SK-N-SH treated with all-trans-retinoic acid at 6 μM for 48 hours (cell line): ENCODE measurements at regions not wholly inside any gene's neighbourhood (a gene's known extent, or its start where the extent isn't known, plus 50 kb on each side); places are given as distances from the start of the nearest gene placed in this dataset.
"Not testable (repeated sequence)": the region's sequence is repeated elsewhere in the genome, so short reads cannot be mapped to it uniquely, and the experiment has no call there.

Experiments
- ATAC-seq: fragments of 200-7000 bp; cut with Tn5 transposase; 3 replicates; pipeline ENCODE4 v1.9.1; 2020; ENCODE audit warnings: mild to moderate bottlenecking, moderate library complexity
- ARNTL ChIP-seq: fragments of 450-650 bp; formaldehyde crosslinking; IDR thresholded peaks from 2 replicates; pipeline ENCODE4 v1.5.0; 2020; ENCODE audit warnings: low read depth, mild to moderate bottlenecking, moderate library complexity, borderline replicate concordance
- BACH2 ChIP-seq: fragments of 250-450 bp; sonication (Bioruptor Pico); IDR thresholded peaks from 2 replicates; pipeline ENCODE4 v1.9.0; 2021; ENCODE audit warnings: mild to moderate bottlenecking, borderline replicate concordance
- CSDC2 ChIP-seq: fragments of 250-450 bp; sonication (Bioruptor Pico); IDR thresholded peaks from 2 replicates; pipeline ENCODE4 v1.5.0; 2020; ENCODE audit warnings: mild to moderate bottlenecking, moderate library complexity
- ESRRG ChIP-seq: fragments of 250-450 bp; sonication (Bioruptor Pico); IDR thresholded peaks from 2 replicates; pipeline ENCODE4 v1.6.1; 2021; ENCODE audit warnings: mild to moderate bottlenecking
- GLIS3 ChIP-seq: fragments of 250-450 bp; sonication (Bioruptor Pico); IDR thresholded peaks from 2 replicates; pipeline ENCODE4 v1.5.0; 2020; ENCODE audit warnings: mild to moderate bottlenecking, moderate library complexity
- ISL1 ChIP-seq: fragments of 250-450 bp; sonication (Bioruptor Pico); IDR thresholded peaks from 2 replicates; pipeline ENCODE4 v2.1.2; 2022; ENCODE audit warnings: mild to moderate bottlenecking, moderate library complexity
- OSR1 ChIP-seq: fragments of 250-450 bp; sonication (Bioruptor Pico); IDR thresholded peaks from 2 replicates; pipeline ENCODE4 v1.8.0; 2022; ENCODE audit warnings: moderate library complexity, mild to moderate bottlenecking, inconsistent platforms
- PPARA ChIP-seq: fragments of 250-450 bp; sonication (Bioruptor Pico); IDR thresholded peaks from 2 replicates; pipeline ENCODE4 v1.5.0; 2020; ENCODE audit warnings: mild to moderate bottlenecking, borderline replicate concordance
- RARB ChIP-seq: fragments of 250-450 bp; sonication (Bioruptor Pico); IDR thresholded peaks from 2 replicates; pipeline ENCODE4 v1.8.0; 2021; ENCODE audit warnings: mild to moderate bottlenecking, moderate library complexity
- TCF4 ChIP-seq: fragments of 250-450 bp; sonication (Bioruptor Pico); IDR thresholded peaks from 2 replicates; pipeline ENCODE4 v1.8.0; 2021; ENCODE audit warnings: mild to moderate bottlenecking, moderate library complexity, borderline replicate concordance
- TOX ChIP-seq: fragments of 250-450 bp; sonication (Bioruptor Pico); IDR thresholded peaks from 2 replicates; pipeline ENCODE4 v1.8.0; 2021; ENCODE audit warnings: mild to moderate bottlenecking, moderate library complexity, borderline replicate concordance
- ZC3H10 ChIP-seq: fragments of 250-450 bp; sonication (Bioruptor Pico); IDR thresholded peaks from 2 replicates; pipeline ENCODE4 v1.5.1; 2021; ENCODE audit warnings: mild to moderate bottlenecking, moderate library complexity
- ZFP3 ChIP-seq: fragments of 250-450 bp; sonication (Bioruptor Pico); IDR thresholded peaks from 2 replicates; pipeline ENCODE4 v1.5.0; 2020; ENCODE audit warnings: mild to moderate bottlenecking, moderate library complexity
- ZFP30 ChIP-seq: fragments of 450-650 bp; formaldehyde crosslinking; IDR thresholded peaks from 2 replicates; pipeline ENCODE4 v1.5.0; 2022; ENCODE audit warnings: mild to moderate bottlenecking, moderate library complexity
- ZNF565 ChIP-seq: fragments of 450-650 bp; formaldehyde crosslinking; conservative IDR thresholded peaks from 2 replicates; pipeline ENCODE4 v1.5.0; 2020; ENCODE audit warnings: low read depth, mild to moderate bottlenecking, moderate library complexity
- ZNF70 ChIP-seq: fragments of 450-650 bp; formaldehyde crosslinking; IDR thresholded peaks from 2 replicates; pipeline ENCODE4 v1.5.0; 2020; ENCODE audit warnings: mild to moderate bottlenecking, moderate library complexity
- ZNF8 ChIP-seq: fragments of 450-650 bp; formaldehyde crosslinking; IDR thresholded peaks from 2 replicates; pipeline ENCODE4 v1.5.0; 2020; ENCODE audit warnings: mild to moderate bottlenecking, moderate library complexity
- TF ChIP-seq, protein P1 (sequence below): fragments of 250-450 bp; sonication (Bioruptor Pico); IDR thresholded peaks from 2 replicates; pipeline ENCODE4 v1.8.0; 2020; ENCODE audit warnings: mild to moderate bottlenecking, moderate library complexity, borderline replicate concordance
- TF ChIP-seq, protein P2 (sequence below): fragments of 250-450 bp; sonication (Bioruptor Pico); IDR thresholded peaks from 2 replicates; pipeline ENCODE4 v1.5.0; 2020; ENCODE audit warnings: mild to moderate bottlenecking, moderate library complexity
- TF ChIP-seq, protein P3 (sequence below): fragments of 250-450 bp; sonication (Bioruptor Pico); IDR thresholded peaks from 2 replicates; pipeline ENCODE4 v1.8.0; 2021; ENCODE audit warnings: low read depth, mild to moderate bottlenecking, moderate library complexity, borderline replicate concordance
- TF ChIP-seq, protein P4 (sequence below): fragments of 250-450 bp; sonication (Bioruptor Pico); IDR thresholded peaks from 2 replicates; pipeline ENCODE4 v1.5.1; 2020; ENCODE audit warnings: low read depth, mild to moderate bottlenecking, moderate library complexity

DNA sequence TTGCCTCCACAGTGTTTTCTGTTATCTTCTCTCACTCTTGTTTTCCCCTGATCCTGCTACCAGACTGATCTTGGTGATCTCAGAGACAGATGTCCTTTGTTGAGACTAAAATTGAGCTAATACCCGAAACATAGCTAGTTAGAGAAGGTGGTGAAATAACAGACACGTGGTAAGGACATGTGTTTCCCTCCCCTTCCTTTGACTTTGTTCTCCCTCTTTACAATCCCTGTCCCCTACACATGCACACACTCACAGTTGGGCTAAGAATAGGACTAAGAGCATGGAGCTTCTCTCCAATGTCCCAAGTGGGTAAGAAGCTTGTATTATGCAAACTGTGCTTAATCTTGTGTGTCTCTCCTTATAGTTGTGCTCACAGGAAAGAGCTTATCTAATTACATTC lies 1603.0 kb upstream of the C9orf72 start:
- no peak for TF ChIP-seq ARNTL
- TF ChIP-seq, protein P1, sequence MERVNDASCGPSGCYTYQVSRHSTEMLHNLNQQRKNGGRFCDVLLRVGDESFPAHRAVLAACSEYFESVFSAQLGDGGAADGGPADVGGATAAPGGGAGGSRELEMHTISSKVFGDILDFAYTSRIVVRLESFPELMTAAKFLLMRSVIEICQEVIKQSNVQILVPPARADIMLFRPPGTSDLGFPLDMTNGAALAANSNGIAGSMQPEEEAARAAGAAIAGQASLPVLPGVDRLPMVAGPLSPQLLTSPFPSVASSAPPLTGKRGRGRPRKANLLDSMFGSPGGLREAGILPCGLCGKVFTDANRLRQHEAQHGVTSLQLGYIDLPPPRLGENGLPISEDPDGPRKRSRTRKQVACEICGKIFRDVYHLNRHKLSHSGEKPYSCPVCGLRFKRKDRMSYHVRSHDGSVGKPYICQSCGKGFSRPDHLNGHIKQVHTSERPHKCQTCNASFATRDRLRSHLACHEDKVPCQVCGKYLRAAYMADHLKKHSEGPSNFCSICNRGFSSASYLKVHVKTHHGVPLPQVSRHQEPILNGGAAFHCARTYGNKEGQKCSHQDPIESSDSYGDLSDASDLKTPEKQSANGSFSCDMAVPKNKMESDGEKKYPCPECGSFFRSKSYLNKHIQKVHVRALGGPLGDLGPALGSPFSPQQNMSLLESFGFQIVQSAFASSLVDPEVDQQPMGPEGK (CRISPR knock-in tag) = no peak
- TF ChIP-seq, protein P2, sequence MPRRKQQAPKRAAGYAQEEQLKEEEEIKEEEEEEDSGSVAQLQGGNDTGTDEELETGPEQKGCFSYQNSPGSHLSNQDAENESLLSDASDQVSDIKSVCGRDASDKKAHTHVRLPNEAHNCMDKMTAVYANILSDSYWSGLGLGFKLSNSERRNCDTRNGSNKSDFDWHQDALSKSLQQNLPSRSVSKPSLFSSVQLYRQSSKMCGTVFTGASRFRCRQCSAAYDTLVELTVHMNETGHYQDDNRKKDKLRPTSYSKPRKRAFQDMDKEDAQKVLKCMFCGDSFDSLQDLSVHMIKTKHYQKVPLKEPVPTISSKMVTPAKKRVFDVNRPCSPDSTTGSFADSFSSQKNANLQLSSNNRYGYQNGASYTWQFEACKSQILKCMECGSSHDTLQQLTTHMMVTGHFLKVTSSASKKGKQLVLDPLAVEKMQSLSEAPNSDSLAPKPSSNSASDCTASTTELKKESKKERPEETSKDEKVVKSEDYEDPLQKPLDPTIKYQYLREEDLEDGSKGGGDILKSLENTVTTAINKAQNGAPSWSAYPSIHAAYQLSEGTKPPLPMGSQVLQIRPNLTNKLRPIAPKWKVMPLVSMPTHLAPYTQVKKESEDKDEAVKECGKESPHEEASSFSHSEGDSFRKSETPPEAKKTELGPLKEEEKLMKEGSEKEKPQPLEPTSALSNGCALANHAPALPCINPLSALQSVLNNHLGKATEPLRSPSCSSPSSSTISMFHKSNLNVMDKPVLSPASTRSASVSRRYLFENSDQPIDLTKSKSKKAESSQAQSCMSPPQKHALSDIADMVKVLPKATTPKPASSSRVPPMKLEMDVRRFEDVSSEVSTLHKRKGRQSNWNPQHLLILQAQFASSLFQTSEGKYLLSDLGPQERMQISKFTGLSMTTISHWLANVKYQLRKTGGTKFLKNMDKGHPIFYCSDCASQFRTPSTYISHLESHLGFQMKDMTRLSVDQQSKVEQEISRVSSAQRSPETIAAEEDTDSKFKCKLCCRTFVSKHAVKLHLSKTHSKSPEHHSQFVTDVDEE (CRISPR knock-in tag) = no peak
- TF ChIP-seq GLIS3 (CRISPR knock-in tag) = no peak
- no peak for TF ChIP-seq ZNF70 (CRISPR knock-in tag)
- TF ChIP-seq TOX (CRISPR knock-in tag) = no peak
- TF ChIP-seq OSR1 (CRISPR knock-in tag) = no peak
- TF ChIP-seq ZNF8 (CRISPR knock-in tag) = no peak
- TF ChIP-seq, protein P3, sequence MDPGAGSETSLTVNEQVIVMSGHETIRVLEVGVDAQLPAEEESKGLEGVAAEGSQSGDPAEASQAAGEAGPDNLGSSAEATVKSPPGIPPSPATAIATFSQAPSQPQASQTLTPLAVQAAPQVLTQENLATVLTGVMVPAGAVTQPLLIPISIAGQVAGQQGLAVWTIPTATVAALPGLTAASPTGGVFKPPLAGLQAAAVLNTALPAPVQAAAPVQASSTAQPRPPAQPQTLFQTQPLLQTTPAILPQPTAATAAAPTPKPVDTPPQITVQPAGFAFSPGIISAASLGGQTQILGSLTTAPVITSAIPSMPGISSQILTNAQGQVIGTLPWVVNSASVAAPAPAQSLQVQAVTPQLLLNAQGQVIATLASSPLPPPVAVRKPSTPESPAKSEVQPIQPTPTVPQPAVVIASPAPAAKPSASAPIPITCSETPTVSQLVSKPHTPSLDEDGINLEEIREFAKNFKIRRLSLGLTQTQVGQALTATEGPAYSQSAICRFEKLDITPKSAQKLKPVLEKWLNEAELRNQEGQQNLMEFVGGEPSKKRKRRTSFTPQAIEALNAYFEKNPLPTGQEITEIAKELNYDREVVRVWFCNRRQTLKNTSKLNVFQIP (CRISPR knock-in tag) = no peak
- no peak for TF ChIP-seq CSDC2
- no peak for TF ChIP-seq BACH2 (CRISPR knock-in tag)
- no peak for TF ChIP-seq ZC3H10 (CRISPR knock-in tag)
- TF ChIP-seq ZFP3 (CRISPR knock-in tag) = no peak
- TF ChIP-seq ISL1 = no peak
- TF ChIP-seq, protein P4, sequence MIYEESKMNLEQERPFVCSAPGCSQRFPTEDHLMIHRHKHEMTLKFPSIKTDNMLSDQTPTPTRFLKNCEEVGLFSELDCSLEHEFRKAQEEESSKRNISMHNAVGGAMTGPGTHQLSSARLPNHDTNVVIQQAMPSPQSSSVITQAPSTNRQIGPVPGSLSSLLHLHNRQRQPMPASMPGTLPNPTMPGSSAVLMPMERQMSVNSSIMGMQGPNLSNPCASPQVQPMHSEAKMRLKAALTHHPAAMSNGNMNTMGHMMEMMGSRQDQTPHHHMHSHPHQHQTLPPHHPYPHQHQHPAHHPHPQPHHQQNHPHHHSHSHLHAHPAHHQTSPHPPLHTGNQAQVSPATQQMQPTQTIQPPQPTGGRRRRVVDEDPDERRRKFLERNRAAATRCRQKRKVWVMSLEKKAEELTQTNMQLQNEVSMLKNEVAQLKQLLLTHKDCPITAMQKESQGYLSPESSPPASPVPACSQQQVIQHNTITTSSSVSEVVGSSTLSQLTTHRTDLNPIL (CRISPR knock-in tag) = no peak
- no peak for TF ChIP-seq RARB (CRISPR knock-in tag)
- no peak for ATAC-seq

DNA sequence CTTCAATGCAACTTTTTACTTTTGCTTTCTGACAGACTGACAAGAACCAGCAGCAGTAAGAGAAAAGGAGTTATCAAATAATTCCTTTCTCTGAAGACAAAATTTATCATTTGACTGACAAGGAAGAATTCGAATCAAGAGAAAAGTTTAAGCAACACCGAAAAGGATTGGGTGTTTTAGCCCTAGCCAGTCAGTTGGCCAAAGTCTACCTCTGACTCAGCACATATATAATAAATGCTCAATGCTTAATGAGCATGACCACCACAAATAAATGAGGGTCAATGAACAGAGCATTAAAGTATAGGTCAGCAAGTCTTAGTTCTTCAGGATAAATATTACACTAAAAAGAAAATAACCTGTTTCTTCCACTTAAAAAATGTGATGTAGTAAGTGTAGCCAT lies 1603.5 kb upstream of the C9orf72 start:
- TF ChIP-seq TCF4 (no peak), CSDC2 (no peak), ISL1 (0 out of 2 replicates have a peak, but pooled peaks have one; percentile 19), ZNF565 (no peak), ZFP30 (CRISPR knock-in tag) (no peak), RARB (CRISPR knock-in tag) (no peak)
- TF ChIP-seq, protein P4 (CRISPR knock-in tag) = no peak
- TF ChIP-seq, protein P1 (CRISPR knock-in tag) = no peak
- no peak for ATAC-seq

DNA sequence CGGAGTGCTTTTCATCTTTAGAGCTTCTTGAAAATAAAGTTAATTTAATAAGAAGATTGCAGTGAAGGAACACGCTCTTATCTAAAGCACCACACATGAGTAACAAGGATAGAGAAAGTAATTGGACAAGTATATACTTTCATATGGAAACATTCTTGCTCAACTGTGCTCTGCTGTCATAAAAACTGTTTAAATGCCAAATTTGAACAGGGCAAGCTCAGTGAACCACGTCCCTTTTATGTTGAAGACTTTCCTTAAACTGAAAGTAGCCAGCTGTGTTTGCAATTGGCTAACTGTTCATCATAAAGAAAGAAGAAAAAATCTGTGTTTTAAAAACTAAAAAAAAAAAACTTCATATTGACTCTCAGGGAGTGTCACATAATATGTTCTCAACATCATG lies 1610.7 kb upstream of the C9orf72 start:
- no peak for ATAC-seq
- TF ChIP-seq PPARA (CRISPR knock-in tag) (no peak), ZFP3 (CRISPR knock-in tag) (no peak), ZNF8 (CRISPR knock-in tag) (no peak), ESRRG (CRISPR knock-in tag) (no peak), TOX (CRISPR knock-in tag) (no peak), ISL1 (no peak), ZNF565 (no peak), ARNTL (no peak), GLIS3 (CRISPR knock-in tag) (no peak), ZFP30 (CRISPR knock-in tag) (no peak), BACH2 (CRISPR knock-in tag) (no peak)
- TF ChIP-seq, protein P3 (CRISPR knock-in tag) = no peak

DNA sequence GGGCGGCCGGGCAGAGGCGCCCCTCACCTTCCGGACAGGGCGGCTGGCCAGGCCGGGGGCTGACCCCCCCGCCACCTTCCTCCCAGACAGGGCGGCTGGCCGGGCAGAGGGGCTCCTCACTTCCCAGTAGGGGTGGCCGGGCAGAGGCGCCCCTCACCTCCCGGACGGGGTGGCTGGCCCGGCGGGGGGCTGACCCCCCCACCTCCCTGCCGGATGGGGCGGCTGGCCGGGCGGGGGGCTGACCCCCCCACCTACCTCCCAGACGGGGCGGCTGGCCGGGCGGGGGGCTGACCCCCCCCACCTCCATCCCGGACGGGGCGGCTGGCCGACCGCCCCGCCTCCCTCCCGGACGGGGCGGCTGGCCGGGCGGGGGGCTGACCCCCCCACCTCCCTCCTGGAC lies 1615.5 kb upstream of the C9orf72 start:
- ATAC-seq = not testable (repeated sequence)

DNA sequence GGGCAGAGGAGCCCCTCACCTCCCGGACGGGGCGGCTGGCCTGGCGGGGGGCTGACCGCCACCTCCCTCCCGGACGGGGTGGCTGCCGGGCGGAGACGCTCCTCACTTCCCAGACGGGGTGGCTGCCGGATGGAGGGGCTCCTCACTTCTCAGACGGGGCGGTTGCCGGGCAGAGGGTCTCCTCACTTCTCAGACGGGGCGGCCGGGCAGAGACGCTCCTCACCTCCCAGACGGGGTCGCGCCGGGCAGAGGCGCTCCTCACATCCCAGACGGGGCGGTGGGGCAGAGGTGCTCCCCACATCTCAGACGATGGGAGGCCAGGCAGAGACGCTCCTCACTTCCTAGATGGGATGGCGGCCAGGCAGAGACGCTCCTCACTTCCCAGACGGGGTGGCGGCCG lies 1615.9 kb upstream of the C9orf72 start:
- ATAC-seq = not testable (repeated sequence)
